Stimulated activated naive CD4-positive, alpha-beta T cell treated with Interleukin-2 at 50 U/mL for 16 hours (primary cell): ENCODE measurements at regions not wholly inside any gene's neighbourhood (a gene's known extent, or its start where the extent isn't known, plus 50 kb on each side); places are given as distances from the start of the nearest gene placed in this dataset.

Source experiments
- DNase-seq: peaks from one replicate; lab custom pipeline; 2025; lab: John Stamatoyannopoulos, UW

DNA sequence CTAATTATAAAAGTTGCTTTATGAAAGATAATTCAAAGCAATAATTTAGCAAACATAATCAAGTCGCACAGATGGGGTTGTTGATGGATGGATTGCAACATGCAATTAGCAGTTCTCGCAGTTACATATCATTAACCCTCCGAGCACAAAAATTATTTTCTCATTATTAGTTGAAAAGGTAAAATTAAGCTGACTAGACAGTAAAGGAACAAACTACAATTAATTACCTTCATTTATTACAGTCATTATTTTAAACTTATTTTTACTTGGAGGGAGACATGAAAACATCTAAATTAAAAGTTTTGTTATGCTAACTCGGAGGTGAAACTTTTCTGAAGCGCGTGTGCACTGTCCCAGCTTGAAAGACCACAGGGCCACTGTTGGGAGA lies 146.9 kb downstream of the PHETA1 start:
- no peak for DNase-seq

DNA sequence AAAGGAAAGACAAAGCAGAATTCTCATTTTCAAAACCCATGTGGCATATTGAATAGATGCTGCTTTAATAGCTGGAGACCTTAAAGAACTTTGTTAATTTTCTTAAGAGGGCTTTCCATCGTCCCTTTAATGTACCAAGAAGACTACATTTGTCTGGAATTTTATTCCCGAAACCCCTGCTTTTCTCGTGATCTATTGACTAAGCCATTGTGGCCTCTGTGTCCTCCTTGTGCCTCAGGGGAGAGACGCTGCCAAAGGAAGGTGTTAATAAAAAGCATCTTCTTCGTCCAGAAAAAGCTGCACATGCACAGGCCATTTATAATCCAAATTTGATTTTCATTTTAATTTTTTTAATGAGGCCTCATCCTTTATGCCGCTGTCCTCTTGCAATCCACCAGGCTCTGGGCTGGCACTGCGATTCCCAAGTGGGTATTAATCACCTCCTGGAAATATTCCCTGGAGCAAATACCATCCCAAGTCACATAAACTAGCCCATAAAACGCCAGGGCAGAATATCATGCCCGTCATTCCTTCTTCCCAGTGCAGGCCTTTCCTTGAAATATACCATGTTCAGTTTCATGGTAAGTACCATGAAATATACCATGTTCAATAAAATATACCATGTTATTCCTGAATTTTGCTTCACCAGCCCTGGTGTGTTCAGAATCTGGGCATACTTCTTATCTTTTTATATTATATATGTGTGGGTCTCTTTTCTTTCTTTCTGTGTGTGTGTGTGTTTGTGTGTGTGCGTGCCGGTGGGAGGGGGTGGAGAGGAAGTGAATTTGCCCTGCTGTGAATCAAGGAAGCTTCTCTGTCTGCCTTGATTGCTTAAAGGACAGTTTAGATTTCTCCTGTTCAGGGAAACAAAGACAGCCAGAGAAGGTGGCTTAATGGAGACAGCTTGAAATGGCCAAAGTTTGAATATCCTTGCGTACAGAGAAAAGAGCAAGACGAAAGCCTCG lies 147.6 kb downstream of the PHETA1 start:
- no peak for DNase-seq

GRCh38 chr12:111220363-111220762 lies 148.5 kb downstream of the PHETA1 start:
- DNase-seq: no peak

GRCh38 chr12:111219440-111219839 lies 149.5 kb downstream of the PHETA1 start:
- DNase-seq: no peak

- no peak for DNase-seq
Measured at GRCh38 chr12:111218499-111218898, 150.4 kb downstream of the PHETA1 start.

DNA sequence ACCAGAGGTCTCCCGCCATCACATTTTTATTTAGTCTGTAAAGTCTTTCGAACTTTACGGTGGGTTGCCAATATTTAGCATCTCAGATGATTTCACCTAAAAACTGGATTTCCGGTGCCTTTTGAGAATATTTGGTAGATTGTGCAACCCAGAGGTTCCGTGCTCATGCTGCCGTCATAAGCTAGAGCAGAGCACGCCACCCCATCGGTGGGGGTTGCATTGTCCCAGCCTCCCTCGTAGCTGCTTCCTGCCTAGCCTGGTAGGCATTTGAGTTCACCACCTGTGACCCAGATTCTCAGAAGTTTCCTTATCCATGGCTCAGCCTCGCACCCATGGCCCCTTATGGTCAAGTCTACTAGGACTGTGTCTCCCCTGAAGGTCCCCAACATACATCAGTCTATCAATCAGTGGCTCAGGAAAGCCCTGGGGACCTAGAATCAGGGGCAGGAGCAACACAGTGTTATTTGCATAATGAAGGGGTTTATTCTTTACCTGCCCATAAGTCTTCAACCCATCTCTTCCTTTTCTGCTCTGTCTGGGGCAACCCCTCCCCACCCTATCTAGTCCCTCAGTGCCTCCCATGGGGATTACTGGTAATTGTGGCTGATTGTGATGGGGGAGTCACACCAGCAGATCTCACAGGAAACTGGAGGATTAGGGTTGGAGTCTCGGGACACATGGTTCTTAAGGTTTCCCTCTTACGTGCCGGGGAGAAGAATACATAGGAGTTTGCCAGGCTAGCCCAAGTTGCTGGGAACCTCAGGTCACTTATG lies 152.3 kb downstream of the PHETA1 start:
- DNase-seq: no peak

GRCh38 chr12:111215881-111216280 lies 153.0 kb downstream of the PHETA1 start:
- no peak for DNase-seq

GRCh38 chr12:111214401-111214800 lies 154.5 kb downstream of the PHETA1 start:
- DNase-seq: no peak

GRCh38 chr12:111213561-111213960 lies 155.3 kb downstream of the PHETA1 start:
- no peak for DNase-seq

- DNase-seq: no peak
Measured at GRCh38 chr12:111212814-111213456, 156.0 kb downstream of the PHETA1 start.

- DNase-seq: no peak
Measured at GRCh38 chr12:111211910-111212757, 156.8 kb downstream of the PHETA1 start.

DNA sequence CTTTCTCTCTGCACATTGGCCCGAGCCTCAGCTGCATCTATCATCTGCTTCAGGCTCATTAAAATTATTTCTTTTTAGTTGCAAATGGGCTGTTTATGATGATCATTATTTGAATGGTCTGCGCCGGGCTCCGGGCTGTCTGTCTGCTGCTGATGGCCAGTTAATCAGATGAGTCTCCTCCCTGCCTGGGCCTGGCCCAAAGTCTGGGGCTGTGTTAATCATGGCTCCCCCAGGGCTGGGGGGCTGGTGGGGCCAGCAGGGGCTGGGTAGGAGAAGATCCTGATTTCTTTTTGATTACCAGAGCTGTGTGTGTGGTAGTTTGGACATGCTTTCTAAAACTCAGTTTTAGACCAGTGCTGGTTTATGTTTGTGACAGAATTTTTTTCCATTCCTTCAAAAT lies 159.1 kb downstream of the PHETA1 start:
- DNase-seq: no peak

DNA sequence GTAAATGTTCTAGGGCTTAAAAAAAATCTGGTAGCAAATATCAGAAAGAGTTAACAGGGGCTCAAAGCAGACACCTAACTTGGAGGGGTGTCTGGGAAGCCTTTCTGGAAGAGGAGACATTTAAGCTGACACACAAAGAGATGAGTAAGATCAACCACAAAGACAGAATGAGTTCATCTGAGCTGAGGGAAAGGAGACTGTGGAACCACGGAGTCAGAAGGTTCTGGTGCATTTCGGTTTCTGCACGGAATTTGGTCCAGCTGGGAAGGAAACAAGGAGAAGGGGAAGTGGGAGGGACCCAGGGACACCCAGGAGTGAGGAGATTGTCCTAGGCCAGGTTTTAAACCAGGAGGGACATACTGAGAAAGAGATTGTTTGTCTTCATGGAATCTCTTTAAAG lies 161.1 kb downstream of the PHETA1 start:
- no peak for DNase-seq

- no peak for DNase-seq
Measured at GRCh38 chr12:111204788-111205241, 164.1 kb downstream of the PHETA1 start.

- no peak for DNase-seq
Measured at GRCh38 chr12:111203969-111204368, 164.9 kb downstream of the PHETA1 start.

DNA sequence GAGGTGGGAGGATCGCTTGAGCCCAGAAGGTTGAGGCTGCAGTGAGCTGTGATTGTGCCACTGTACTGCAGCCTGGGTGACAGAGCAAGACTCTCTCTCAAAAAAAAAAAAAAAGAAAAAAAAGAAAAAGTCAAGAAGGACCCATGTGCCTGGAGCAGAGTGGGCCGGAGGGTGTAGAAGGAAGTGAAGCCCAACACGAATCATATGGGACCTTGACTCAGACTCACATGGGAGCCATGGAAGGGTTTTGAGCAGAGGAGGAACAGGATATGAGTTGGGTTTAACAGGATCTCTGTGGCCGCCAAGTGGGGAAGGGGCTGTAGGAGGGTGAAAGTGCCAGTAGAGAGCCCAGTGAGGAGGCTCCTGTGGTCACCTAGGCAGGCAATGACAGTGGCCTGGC lies 165.4 kb downstream of the PHETA1 start:
- no peak for DNase-seq

- no peak for DNase-seq
Measured at GRCh38 chr12:111202237-111202915, 166.5 kb downstream of the PHETA1 start.

- no peak for DNase-seq
Measured at GRCh38 chr12:111201495-111202236, 167.2 kb downstream of the PHETA1 start.

GRCh38 chr12:111201036-111201435 lies 167.9 kb downstream of the PHETA1 start:
- DNase-seq: no peak

DNA sequence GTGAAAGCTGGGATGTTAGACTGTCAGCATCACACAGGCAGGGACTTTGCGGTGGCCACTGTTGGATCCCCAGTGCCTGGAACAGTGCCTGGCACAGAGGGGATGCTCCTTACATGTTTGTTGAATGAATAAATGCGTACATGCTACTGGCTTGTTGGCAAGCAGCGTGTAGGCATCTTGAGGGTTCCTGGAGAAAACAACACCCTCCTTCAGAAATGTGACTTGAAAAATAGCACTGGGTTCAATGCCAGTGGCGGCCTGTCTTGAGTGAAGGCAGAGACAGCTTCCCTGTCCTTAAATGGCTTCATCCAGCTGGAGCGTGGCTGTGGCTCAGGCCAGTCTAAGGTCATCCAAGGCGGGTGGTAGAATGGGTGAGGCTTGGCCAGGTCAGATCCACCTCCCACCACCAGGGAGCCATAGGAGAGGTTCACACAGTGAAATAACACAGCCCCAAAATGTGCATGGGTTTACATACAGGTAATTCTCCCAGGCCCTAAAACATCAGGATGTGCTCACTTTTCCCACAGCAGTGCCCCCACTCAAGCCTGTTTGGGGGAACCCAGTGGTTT lies 171.4 kb downstream of the PHETA1 start:
- DNase-seq: no peak
